Activated CD4-positive, alpha-beta T cell treated with anti-CD3 and anti-CD28 coated beads, Interleukin-2, amount 50 U/mL, for 1 hour (primary cell): ENCODE measurements at regions not wholly inside any gene's neighbourhood (a gene's known extent, or its start where the extent isn't known, plus 50 kb on each side); places are given as distances from the start of the nearest gene placed in this dataset.
"Not testable (repeated sequence)": the region's sequence is repeated elsewhere in the genome, so short reads cannot be mapped to it uniquely, and the experiment has no call there.

Source experiments
- DNase-seq: peaks from one replicate; pipeline ENCODE4 v3.0.0-alpha.2; 2020

DNA sequence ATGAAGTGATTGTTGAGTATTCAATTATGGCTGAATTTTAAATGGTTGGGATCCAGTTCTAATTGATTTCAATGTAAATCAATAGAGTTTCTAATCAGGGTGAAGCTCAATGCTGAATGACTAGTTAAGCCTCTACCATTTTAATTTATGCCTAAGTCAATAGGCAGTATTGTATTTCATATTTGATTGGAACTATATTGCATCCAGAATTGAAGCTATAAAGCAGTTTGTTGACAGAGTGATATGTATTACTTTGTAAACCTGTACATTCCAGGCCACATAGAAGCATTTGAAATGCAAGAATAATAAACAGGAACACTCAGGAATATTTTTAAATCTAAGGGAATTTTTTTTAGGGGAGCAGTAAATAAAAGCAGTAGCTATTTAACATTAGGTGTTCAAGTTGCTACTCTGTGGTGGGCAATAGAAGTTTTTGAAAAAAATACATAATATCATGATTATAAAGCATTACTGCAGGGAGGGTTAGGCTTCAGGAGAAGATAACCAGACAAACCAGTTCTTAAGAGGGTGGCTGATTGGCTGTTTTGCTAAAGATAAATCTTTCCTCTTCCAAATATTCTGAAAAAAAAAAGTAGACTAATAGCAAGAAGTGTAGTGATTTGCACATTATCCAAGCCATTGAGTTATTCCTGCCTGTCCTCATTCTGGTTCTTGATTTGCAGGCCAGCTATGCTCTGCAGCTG is 492.0 kb upstream of the MEF2C start:
- DNase-seq, result no peak

DNA sequence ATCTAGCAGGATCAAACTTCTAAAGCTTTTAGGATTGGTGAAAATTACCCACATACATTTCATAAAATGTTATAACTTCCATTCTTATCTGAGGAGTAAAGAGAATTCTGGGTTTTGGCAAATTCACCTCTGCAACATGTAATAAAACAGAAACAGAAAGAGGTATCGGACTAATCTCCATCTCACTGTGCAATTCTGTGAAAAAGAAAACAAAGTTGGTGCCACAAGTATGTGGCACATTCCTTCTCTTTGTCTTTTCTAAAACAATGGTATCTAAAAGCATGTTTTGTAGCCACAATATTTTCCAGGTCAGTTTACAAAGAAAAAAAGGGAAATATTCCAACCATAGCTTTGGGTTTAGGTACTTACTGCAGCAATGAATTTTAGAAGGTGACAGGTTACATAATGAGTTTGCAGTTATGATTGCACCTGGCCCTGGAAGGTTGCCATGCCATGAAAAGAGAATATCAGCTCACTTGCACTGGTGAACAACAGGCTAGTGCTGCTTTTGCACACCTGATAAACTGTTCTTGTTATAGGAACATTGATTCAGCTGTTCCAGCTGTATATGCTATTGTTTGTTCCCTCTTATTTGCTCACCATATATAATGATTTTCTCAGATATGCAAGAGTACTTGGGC is 491.3 kb upstream of the MEF2C start:
- no peak for DNase-seq

DNA sequence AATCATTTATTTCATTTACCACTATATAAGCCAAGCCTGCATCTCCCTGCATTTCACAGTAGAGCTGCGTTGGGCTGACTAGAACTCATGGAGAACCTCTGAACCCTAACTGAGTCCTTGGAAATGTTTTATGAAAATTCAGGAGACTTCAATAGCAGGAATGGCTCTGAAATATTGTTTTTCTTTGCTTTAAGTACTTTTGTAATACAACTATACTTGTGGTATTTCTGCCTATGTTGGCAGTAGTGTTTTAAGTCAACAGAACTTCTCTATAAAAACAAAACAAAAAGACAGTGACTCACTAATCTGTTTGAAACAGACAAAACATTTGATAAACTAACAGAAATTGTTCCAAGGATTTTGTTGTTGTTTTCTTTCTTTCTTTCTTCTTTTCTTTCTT is 489.2 kb upstream of the MEF2C start:
- DNase-seq, result no peak

DNA sequence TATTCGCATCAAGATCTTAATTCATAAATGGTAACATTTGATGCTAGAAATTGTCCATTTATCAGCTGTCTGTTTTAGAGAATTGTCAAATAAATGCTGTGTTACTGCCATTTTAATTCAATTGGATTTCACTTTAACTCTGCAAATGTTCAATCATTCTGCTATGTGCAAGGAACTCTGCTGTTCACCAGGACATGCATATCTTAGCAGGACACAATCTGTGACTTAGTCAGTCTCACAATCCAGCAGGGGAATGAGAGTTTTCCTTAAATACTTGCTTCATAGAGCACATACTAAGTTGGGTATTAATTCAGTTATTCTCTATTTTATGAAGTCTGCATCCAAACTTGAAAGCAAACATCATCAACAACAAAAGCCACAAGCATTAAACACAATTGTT is 488.7 kb upstream of the MEF2C start:
- no peak for DNase-seq

DNA sequence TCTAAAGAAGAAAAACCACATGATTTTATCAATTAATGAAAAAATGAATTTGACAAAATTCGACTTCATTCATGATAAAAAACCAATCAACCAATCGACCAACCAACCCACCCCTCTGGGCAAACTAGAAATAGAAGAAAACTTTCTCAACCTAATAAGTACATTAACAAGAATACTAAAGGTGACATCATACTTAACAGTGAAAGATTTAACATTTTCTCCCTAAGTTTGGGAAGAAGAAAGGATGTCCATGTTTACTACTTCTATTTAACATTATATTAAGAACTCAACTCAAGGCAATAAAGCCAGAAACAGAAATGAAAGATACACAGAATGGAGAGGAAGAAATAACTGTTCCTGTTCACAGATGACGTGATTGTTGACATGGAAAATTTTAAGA is 476.1 kb upstream of the MEF2C start:
- no peak for DNase-seq

DNA sequence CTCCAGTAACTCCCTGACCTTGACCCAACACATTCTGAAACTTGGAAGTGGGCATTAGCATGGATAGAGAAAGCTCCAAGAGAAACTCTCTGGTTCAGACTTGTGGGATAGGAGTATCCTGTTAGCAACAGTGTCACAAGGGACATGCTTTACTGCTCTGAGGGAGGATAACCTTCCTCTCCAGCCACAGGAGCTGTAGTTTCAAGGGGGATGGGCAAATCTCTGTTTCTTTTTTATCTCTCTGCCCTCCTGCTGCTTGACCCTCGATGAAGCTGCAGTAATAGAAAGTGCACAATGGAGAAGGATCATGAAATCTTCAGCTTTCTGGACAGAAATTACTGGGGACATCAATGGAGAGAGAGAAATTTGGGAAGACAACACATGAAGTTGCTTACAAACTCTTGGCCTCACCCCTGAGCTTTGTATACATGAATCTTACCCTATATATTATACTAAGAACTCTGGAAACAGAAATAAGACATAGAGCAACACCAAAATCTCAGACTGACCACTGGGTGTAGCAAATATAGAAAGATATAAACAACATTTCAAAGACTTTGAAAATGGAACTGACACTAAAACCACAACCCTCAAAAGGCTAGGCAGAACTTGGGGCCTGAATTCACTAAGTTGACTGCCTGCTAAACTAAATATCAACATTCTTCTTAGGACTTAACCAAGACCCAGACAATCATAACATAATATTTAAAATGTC is 471.0 kb upstream of the MEF2C start:
- no peak for DNase-seq

DNA sequence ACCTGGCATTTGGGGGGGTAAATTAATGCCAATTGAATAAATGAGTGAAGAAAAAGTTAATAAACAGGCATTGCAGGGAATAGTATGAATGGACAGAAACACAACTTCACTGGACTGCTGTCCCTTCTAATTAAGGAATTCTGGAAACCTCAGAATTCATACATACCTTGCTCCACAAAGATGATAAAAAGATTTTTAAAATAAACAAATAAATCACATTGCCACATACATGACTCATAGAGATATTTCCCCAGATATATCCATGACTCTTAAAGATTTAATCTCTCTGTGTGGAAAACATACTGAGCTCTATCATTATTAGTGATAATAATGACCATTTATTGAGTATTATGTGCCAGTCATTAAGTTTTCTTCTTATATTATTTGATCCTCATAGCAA is 469.0 kb upstream of the MEF2C start:
- no peak for DNase-seq

DNA sequence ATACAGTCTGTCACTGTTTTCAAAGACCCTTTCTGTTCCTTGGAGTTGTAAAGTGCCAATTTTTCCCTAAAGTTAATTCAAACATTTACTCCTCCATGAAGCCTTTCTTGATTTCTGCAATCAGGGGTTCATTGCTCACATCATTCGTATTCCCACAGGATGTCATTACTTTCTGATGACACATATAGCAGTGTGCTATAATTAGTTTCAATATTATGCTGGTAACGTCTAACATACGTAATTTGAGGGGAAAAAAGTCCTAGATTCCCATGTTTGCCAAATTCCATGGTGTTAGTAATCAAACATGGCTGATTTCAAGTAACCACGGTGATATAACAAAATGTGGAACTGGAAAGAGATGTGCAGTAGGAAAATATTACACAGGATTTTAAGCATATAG is 468.2 kb upstream of the MEF2C start:
- no peak for DNase-seq

DNA sequence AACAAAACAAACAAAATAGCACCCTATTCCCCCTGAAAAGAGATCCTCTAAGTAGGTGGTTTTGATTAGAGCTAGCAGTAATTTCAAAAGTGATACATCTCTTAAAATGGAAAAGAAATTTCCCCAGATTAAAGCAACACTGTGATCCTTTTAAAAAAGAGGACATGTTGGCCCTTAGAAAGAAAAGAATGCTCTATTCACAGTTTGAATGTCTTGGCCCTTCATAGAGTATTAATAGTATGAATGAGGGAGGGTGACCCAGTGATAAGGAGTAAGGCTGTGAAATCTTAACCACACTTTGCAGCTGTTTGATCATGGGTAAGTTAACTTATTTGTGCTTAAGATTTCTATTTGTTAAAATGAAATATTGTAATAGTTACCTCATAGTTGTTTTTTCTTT is 467.7 kb upstream of the MEF2C start:
- no peak for DNase-seq

DNA sequence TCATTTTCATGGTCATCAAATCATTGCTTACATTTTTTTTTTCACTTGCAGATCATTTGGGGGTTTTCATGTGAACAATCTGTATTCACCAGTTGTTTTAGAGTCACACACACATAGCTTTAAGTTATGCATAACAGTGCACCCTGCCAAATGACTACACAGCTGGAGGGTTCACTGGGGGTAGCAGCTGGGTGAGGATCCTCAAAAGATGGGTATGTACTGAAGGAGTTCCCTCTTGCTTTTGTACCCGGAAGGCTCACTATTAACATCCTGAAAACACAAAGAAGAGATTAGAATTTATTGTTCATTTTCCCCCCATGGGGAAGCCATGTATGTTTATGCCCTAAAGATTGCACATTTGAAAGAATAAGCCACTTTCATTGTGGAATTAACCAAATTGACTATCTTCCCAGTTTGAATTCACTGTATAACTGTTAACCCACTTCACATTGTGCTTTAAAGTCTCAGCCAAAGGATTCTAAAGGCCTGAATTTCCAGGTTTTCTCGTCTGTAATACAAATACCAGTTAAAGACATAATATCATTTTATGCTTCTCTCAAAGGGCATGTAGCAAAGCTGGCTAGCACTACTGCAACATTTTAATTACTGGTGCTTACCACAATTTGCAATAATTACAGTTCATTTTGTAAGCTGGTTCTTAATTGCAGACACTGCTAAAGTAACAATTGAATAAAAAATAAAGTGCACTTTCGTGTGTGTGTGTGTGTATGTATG is 466.4 kb upstream of the MEF2C start:
- no peak for DNase-seq

DNA sequence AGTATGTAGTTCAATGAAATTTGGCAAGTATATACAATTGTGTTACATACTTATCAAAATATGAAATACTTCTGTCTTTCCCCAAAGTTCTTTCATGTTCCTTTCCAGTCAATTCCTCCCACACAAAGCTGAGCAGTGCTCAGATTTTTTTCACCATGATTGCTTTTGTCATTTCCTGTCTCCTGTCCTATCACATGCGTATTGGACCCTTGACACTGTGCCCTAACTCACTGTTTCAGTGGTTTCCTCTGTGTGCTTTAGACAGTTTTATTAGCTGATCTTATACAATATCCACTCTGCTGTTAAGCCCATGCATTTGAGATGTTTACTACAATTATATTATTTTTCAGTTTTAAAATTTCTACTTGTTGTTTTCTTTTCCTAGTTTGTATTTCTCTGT is 463.6 kb upstream of the MEF2C start:
- DNase-seq, result no peak

DNA sequence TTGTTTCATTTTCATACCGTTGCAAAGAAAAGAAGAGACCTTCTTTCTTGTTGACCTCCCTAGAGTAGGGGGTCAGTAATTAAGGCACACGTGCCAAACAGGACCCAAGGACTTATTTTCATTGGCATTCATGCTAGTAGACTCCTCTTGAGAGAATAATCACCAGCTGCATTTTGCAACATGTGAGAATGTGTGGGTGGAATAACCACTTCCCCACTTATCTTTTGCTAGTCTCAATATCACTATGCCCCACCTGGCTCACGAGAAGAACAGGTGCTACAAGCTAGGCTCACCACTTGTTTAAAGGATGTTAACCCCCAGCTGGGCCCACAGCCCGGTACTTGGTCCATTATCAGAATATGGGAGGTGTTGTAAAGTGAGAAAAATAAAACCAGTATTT is 460.7 kb upstream of the MEF2C start:
- no peak for DNase-seq

DNA sequence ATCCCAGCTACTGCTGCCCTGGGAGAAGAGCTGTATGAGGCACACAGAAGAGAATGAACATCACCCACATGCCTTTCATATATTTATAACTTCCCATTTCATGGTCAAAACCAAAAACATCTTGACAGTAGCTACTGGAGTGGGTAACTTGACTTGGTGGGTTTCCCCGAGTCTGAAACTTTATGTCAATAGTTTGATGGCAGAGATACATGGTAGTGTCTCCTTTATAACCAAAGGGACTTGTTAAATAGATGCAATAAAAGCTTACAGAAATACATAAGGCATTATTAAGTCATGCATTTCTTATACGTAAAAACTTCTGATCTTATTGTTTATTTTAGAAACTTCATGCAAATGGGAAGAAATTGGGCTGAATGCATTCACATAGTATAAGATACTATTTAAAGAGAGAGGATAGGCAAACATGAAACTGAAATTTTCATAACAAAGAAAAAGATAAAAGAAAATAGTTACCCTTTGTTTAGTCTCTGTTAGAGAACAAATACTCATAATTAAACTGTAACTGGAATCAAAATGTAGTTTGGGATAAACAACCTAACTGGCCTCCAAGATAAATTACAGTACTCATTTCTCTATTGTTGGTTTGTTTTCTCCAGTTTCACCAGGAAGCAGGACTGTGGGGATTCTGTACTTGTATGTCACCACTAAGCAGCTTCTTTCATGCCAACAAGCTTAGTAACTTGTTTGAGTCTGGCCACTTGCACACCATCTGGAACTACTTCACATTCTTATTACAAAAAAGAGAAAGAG is 459.3 kb upstream of the MEF2C start:
- no peak for DNase-seq

DNA sequence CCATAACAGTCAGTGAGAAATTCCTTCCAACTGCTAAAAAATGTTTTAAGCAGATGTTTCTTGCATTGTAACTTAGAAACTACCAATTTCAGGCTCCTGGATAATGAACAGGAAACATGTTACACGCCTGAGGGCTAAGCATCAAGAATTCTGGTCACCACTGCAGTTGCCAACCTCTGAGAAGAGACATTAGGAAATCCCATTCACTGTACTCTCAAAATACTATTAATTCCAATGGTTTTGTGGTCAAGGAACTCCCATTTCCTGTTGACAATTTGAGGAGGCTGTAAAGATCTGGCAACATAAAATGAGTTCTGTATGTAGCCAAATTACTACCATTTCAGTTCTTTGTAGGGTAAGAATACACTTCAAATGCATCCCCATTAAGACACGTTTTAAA is 456.0 kb upstream of the MEF2C start:
- DNase-seq, result no peak

DNA sequence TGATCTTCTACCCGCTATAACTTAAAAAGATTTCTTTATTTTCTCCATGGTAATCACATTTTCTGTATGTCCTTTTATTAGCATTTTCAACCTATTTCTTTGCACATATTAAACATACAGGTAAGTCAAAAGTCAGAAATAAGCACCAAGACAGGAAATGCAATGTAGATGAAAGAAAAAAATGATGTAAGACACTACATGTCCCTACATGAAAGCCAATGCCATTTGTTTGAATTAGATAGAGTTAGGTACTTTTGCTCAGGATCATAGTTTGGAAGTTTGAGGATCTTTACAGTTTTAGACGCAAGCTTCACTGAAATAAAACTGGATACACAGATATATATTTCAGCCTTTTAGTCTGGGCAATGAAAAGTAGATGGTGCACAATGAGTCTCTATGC is 453.1 kb upstream of the MEF2C start:
- no peak for DNase-seq

DNA sequence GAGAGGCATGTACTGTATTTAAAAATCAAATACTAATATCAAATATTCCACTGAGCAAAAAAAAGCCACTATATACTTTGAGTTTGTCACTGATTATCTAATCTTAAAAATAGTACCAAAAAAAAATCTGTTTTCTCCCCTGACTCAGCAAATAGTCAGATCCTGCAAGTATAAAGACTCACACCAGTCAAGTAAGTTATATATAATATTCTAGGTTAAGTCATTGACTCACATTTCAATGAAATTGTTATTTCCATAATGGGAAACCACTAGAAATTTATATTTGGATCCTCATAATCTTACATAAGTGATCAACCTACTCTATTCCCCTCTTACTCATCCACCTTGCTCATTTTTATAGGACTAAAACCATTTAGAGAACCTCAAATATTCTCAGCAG is 447.2 kb upstream of the MEF2C start:
- DNase-seq, result no peak

DNA sequence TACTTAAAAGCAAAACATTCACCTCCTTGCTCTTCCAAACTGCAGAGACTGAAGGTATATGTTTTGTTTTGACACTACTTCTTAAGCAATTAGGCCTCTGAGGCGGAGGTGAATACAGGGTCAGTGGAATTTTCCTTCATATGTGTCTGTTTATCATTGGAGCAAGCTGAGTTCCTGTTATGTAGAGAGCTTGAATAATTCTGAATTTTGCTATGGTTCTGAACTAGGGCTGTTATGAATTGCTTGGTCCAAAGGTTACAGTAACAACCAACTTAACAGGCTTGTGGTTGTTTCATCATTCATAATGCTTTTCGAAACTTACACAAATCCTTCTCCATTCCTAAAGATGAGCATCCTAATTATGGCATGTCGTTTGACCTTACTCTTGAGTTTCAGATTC is 444.6 kb upstream of the MEF2C start:
- DNase-seq, result no peak

DNA sequence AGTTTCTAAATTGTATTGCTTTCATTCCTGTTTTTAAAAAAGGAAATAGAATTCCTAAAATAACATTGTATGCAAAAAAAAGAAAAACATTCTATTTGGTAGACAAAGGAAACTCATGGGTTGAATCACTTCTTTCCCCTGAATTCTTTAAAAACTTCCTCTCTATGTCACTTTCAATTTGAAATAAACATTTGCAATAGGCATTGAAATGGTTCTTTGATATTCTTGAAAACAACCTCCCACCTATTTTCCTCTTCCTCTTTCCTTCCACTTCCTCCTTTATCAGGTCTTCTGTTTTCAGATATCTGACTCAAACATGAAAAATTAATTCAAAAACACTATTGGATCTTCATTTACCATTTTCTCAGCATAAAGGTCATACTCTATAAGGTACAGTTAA is 442.0 kb upstream of the MEF2C start:
- no peak for DNase-seq

DNA sequence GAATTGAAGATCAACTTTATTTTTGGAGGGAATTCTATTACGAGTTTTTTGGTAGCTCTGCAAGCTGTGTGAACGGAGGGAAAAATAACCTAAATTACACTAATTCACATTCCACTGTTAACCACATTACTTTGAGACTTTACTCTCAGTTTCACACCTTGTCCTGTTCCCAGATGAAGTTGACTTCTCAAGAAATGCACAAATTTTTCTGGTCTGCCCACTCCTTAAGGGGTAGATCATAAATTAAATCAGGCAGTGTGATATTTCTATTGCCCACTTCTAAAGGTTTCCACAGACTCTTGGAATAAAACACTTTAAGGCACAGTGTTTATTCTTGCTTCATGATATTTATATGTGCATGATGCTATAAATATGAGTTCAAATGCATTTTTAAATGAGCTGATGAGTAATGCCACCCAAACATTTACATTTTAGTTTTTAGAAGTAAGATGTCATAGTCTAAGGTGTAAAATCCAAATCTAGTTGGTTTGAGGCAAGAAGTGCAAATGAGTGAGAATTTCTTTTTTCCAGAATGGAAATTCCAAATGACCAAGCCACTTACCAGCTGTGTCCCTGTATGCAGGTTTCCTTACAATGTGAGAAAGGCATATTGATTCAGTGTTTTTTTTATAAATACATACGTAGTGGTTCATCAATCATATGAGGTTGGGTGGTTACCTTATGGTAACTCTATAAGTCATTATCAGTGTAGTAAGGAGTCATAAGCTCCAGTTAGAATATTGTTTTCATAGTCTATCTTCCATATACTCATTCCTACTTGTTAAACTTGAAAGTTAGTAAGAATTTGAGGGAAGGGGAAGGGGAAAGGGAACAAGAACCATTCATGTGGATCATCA is 437.7 kb upstream of the MEF2C start:
- no peak for DNase-seq

DNA sequence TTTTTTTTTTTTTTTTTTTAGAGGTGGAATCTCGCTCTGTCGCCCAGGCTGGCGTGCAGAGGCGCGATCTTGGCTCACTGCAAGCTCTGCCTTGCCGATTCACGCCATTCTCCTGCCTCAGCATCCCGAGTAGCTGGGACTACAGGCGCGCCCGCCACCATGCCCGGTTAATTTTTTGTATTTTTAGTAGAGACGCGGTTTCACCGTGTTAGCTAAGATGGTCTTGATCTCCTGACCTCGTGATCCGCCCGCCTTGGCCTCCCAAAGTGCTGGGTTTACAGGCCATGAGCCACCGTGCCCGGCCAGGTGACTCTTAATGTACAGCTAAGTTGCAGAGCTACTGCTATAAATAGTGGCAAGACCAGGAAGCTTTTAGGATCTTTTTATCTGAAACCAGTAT is 434.9 kb upstream of the MEF2C start:
- not testable (repeated sequence) for DNase-seq

DNA sequence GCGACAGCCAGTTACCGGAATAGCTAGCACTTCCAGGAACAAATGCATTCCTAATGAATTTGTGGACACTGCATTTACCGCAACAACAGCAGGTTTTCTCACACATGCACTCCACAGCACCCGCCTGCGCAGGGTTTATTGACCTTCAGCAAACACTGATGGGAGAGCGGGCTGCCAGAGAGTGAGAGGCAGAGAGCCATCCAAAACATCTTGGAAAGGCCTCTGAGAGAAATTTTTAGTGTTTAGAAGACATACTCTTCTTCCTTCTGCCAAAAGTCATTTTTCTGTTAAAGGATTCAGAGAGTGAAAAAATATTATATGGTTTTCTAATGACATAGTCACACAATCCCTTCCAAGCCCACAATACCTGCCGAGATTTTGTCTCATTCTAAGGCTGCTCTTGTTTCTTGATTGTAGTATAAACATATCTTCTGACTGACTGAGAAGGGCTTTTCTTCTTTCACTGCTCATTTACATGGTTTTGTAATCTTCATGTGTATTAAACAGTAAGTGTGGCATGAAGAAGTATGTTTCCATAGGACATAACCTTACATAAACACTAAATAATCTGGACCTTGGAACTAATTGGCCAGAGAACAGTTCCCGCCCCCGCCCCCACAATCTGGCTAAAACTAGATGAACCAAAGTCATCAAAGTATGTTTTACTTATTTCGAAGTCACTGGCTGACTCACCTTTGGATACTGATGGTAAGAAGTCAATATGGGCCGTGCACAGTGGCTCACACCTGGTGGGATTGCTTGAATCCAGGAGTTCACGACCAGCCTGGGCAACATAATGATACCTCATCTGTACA is 432.5 kb upstream of the MEF2C start:
- no peak for DNase-seq
